HG02571 (cell line): ENCODE measurements at regions not wholly inside any gene's neighbourhood (a gene's known extent, or its start where the extent isn't known, plus 50 kb on each side); places are given as distances from the start of the nearest gene placed in this dataset.

ENCODE experiments used
- ATAC-seq: cut with Tn5 transposase; IDR thresholded peaks from one replicate; pipeline ENCODE4 v1.9.1; 2021; ENCODE audit warnings: mild to moderate bottlenecking, moderate library complexity; ENCODE audit not compliant: unreplicated experiment

DNA sequence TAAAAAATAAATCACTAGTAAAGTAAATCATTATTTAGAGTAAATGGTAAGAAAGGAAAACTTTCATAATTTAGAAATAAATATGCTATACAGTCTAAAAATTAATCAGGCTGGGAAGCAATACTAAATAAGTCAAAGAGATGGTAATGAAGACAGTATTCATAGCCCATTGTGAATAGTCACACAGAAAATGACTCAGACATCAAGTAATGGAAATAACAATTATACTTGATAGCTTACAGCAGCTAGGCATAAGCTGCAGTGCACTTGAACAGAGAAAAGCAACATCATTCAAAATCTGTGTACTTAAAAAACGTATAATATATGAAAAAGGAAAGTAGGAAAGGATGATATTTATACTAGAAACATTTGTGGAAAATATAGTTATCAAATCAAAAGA, 642.5 kb upstream of the GNPDA2 start:
- ATAC-seq, result no peak

DNA sequence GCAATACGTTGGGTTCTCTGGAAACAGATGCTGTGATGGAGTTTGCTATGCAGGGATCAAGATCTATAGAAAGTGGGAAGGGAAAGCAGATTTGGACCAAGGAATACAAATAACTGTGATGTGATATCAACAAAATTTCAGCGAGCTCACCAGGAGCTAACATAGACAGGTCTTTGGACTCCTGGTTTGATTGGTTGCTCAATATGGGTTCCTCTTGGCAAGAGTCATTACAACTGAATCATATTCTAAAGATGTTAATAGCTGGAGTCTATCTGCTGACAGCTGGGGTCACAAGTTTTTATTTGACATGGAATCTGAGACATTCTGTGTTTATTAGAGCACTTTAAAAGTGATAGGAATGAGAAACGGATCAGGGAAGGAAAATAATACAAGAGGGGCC, 637.6 kb upstream of the GNPDA2 start:
- no peak for ATAC-seq

- no peak for ATAC-seq
Observed at GRCh38 chr4:45358573-45359506, 632.5 kb upstream of the GNPDA2 start.

GRCh38 chr4:45353161-45353560, 626.8 kb upstream of the GNPDA2 start:
- no peak for ATAC-seq

DNA sequence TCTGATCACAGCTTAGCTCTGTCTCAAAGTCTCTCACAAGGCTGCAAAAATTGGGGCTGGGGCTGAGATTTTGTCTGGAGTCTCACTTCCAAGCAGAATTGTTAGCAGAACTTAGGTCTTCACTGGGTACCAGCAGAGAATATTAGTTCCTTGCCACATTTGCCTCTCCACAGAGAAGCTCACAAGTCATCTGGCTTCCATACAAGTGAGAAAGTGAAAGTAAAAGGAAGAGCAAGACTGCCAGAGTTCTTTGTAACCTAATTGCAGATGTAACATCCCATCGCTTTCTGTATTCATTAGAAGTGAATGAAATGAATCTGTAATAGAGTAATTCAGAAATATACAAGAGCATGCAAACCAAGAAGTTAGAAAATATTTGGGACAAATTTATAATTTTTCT, 624.1 kb upstream of the GNPDA2 start:
- no peak for ATAC-seq

- no peak for ATAC-seq
Observed at GRCh38 chr4:45349859-45350258, 623.5 kb upstream of the GNPDA2 start.

DNA sequence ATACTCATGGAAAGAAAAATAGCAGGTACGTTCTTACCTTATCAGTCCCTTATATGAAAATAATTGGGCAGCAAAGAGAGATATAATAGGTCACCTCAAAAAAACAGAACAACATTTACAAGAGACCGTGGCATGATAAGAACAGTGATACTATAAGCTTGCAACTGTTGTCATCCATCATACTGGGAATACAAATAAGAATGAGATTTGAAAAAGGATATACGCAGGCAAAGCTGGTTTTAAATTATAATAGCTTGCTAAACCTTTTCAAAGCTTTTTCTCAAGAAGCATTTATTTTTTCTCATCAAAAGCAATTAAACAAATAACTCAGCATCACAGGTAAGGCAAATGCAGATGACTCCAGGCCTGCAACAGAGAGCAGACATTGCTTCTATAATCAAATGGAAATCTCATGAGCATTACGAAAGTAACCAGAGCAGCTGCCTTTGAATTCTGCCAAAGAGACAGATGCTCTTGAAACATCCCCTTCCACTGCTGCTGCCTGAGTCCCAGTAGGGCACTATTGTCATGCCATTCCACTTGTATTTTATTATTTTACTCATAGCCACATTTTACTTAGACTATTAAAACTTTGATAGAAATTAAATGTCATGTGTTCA, 620.6 kb upstream of the GNPDA2 start:
- ATAC-seq, result no peak

DNA sequence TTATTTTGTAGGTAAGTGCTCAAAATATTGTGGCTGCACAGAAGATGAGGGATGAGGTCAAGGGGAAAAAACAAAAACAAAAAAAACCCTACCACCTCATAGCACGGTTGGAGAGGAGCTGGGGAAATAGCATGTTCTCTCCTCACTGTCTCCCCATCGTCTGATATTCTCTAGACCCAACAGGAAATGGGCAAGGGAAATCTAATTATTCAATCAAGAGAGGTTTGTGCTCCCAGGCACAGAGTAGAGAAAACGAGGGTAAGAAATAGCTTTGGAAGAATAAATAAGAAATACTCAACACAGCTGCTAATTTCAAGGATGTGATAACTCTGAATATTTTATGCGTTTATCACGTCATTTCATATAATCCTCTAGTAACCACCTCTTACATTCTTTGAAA, 619.2 kb upstream of the GNPDA2 start:
- ATAC-seq, result no peak

DNA sequence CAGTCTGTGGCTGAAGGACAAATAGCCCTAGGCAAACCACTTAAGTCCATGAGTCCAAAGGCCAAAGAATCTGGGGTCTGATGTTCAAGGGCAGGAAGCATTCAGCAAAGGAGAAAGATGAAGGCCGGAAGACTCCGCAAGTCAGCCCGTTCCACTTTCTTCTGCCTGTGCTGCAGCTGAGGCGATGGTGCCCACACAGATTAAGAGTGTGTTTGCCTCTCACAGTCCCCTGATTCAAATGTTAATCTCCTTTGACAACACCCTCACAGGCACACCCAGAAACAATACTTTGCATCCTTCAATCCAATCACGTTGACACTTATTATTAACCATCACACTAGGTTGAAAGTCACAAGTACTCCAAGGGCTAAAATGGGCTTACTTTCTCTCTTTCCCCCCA, 605.4 kb upstream of the GNPDA2 start:
- no peak for ATAC-seq

DNA sequence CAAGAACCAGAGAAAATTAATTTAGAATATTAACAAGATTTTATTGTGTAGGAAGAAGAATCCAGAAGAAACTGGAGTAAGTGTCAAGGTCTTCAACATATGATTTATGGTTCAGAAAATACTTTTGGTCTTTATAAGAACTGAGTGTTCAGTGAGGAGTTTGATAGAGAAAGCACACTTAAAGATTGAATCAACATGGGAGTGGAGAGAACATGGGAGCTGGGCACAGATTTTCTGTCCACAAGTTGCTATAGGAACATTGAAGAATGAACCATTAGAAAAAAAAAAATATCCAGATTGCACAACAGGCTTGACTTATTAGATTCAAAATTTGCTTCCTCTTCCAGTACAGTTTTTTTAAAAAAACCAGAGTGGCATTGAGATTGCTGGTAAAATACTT, 601.2 kb upstream of the GNPDA2 start:
- ATAC-seq, result no peak

DNA sequence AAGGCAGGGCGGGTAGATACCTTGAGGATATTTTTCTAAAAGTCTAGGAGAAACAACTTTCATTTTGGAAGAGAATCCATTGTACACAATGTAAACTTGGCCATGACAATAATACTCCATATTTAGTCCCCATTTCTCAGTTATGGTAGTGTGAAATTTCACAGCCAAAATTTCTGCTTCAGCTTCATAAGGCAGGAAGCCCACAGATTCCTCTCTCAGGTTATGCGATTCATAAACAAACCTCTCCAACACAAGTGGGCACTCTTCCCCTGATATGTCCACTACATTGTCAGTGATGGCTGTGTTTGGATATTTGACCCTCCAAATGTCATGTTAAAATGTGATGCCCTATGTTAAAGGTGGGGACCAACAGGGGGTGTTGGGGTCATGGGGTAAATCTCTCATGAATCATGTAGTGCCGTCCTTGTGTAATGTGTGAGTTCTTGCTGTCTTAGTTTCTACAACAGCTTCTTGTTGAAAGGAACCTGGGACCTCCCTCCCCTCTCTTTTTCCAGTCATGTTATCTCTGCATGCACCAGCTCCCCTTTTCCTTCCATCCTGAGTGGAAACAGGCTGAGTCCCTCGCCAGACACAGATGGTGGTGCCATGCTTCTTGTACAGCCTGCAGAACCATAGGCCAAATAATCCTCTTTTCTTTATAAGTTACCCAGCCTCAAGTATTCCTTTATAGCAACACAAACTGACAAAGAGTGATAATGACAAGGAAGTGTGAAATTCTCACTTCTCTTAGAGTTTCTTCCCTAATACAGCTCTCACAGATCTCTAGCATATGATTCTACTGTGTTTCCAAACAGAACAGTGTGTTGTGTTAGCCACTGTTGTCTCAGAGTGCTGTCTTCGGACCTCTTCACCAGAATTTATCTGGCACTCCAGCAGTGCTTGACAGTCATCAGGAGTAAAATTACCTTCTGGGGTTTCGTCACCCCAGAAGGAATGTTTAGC, 598.4 kb upstream of the GNPDA2 start:
- no peak for ATAC-seq

DNA sequence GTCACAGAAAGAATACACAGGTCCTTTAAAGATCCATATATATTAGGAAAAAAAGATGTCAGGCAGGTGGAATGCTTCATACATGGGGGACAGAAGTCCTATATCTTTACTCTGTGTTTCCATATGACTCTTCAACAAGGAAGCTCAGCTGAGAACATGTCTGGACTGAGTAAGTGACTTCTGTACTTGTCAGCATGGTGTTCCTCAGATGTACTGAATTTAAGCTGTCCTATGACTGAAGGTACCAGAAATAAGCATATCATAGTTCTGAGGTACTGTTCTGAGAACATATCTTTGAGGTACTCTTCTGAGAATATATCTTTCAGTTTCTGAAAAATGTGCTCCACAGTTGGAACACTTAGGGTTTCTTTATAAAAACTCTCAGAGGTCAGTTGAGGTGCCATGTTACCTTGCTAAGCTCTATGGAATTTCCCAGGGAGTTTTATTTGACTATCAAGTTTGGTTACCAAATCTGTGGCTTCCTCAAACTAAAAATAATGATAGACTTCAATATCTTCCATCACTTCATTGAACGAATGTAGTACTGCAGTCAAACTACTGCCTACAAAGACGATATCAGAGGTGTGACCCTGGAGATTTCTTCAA, 597.2 kb upstream of the GNPDA2 start:
- ATAC-seq, result no peak

GRCh38 chr4:45317739-45318138, 591.4 kb upstream of the GNPDA2 start:
- no peak for ATAC-seq

GRCh38 chr4:45317276-45317675, 590.9 kb upstream of the GNPDA2 start:
- ATAC-seq, result no peak

DNA sequence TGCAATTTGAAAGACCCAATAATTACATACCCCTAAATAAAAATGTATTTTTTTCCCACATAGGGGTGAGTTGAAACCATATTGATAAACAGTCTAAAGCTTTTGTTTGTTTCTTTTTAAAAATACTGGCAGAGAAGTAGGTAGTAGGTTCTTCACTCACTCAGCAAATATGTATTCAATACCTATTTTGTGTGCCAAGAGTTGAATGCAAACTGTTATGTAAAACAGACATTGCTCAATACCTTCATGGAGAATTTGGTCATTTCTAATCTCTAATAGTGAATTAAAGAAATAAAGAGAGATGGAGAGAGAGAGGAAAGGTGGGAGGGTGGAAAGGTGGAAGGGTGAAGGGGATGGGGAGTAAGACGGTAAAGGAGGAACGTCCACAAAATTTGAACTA, 589.9 kb upstream of the GNPDA2 start:
- ATAC-seq, result no peak

GRCh38 chr4:45302828-45303227, 576.5 kb upstream of the GNPDA2 start:
- ATAC-seq, result no peak

DNA sequence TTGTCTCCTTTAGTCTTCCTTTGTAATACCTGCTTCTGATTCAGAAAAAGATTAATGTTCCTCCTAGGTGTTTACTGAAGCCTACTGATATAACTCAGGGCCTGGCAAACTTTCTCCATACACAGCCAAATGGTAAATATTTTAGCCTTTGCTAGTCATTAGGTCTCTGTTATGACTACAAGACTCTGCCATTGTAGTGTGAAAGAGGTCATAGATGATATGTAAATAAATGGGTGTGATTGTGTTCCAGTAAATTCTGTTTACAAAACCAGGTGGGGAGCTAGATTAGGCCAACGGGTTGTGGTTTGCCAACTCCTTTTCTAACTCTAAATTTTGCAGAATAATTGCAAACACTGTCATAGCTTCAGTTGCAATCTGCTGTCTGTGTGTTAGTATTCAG, 568.1 kb upstream of the GNPDA2 start:
- no peak for ATAC-seq

DNA sequence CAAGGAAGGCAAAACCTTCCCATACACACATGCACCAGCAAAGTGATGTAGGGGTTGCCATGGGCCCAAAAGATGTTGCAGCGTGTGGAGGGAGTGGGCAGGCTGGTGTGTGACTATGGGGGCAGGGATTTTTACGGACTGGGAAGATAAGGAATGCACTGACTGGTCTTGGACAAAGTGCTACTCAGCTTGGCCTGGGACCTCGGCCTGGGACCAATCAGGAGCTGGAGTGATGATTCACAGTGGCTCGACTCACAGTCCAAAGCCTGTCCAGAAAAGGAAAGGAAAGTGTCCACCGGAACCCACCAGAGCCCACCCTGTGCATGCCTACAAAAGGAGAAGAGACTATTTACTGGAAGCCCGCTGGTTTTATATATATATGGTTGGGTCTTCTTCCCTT, 567.0 kb upstream of the GNPDA2 start:
- no peak for ATAC-seq

DNA sequence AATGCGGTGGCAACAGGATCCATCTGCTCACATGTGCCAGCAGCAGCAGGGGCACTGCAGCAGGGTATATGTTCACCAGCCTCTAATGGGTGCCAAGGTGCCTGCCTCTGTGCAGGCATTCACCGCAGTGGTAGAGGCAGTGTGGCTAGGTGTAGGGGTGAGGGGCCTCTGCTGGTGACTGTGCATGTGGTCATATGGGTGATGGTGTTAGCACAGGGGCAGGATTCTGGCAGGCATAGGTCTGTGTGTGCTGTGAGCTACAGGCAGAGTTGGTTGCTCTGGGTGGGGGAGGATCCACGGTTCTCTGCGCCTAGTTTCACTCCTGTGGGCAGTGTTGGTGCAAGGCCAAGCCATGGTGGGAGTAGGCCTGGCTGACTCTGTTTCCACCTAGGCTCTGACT, 566.5 kb upstream of the GNPDA2 start:
- ATAC-seq, result no peak

DNA sequence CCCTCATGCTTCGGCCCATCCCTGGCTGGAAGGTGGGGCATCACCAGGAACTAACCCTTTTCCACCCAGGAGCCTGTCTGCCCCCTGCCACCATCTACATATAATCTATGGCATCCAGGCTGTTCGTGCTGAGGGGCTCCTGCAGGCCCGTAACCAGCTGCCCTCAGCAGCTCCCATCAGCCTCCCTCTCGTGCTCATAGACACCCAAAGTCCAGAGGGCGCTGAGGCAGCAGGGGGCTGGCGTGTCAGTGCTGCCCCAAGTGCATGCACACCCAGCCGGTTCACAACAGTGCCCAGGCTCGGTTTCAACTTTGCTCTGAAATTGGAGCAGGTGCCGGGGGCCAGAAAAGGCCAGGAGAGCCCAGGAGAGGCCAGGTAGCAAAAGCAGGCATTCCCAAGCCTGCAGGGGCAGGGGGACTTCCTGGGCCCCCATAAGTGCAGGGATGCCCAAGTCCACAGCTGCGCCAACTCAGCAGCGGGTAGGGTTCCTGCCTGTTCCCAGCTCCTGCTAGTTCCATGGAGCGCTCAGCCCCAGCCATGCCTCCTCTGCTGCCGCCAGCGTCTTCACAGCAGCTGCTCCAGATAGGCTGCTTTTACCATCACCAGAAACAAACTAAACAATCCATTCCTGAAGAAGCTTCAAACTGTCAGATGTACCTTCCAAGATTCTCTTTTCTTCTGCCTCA, 558.2 kb upstream of the GNPDA2 start:
- no peak for ATAC-seq
